ENCODE measurements at regions not wholly inside any gene's neighbourhood (a gene's known extent, or its start where the extent isn't known, plus 50 kb on each side); places are given as distances from the start of the nearest gene placed in this dataset.

DNA sequence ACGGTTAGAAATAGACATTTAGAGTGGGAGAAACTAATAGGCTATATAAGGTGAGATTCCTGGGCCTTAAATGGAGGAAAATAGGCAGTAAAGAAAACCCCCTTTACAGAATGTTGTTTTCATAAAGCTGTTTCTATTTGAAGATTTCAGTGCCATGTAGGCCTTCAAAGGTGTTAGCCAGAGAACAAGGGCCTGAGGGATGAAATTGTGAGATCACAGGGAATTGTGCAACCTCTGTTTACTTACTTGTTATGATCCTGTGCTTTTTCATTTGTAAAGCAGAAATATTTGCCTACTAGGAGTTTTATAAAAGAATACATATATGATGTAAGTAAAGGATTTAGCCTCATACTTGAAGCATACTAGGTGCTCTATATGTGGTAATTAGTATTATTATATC is 272.9 kb upstream of the ARX start:
- no peak for TF ChIP-seq SUZ12 (IDR thresholded peaks at IDR 0.05; ENCODE audit: extremely low read depth, insufficient read depth, insufficient read length)
- no peak for TF ChIP-seq ZNF274 (IDR thresholded peaks at IDR 0.05; ENCODE audit: low read depth, low read length)
- TF ChIP-seq YY1 (IDR thresholded peaks at IDR 0.05; ENCODE audit: insufficient read depth, insufficient read length) = no peak

Data from NT2/D1 (cell line).